ENCODE measurements at regions not wholly inside any gene's neighbourhood (a gene's known extent, or its start where the extent isn't known, plus 50 kb on each side); places are given as distances from the start of the nearest gene placed in this dataset.

DNA sequence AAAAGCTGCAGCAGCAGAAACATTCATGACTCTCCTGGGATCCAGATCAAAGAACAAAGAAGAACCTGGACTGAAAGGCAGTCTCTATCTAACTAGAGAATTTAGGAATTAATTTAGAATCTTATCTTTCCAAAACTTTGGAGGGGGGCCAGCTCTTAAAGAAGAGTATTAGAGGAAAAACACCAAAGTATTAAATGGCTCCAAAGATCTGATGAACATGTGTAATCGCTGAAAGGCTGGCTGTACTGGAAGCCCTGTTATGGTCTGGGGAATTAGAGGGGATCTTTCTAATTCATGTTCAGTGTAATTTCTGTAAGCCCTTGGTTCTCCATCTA is 316.8 kb downstream of the CWC27 start:
- Mint-ChIP-seq H3K9me3 (ENCODE audit: insufficient read depth) (peaks cover under 1% of the 10 kb centered on the region), H3K4me1 (no peaks in the 10 kb centered on the region), H3K4me3 (no peak overlapping the region), H3K27me3 (no peaks in the 10 kb centered on the region), H3K27ac (no peak overlapping the region)
- Histone ChIP-seq H3K4me1 (ENCODE audit: control insufficient read depth in 2 of 2, insufficient read depth in 2 of 2, low read length in 2 of 2) (no peaks in the 10 kb centered on the region), H2AFZ (ENCODE audit: insufficient read depth, low read depth, low read length, poor library complexity, severe bottlenecking) (no peak overlapping the region), H3K4me2 (replicated peaks; ENCODE audit: low read depth, low read length, poor library complexity, severe bottlenecking) (no peak overlapping the region), H3K9me3 (ENCODE audit: control extremely low read depth in 1 of 3, control insufficient read depth in 2 of 3, insufficient read depth in 1 of 3, low read length in 2 of 3) (no peaks in the 10 kb centered on the region), H3K27me3 (replicated peaks in 1 of 4; ENCODE audit: control extremely low read depth in 1 of 4, control insufficient read depth in 3 of 4, insufficient read depth in 4 of 4, low read length in 3 of 4) (no peaks in the 10 kb centered on the region), H3K9ac (ENCODE audit: low read length) (no peak overlapping the region), H3K4me3 (ENCODE audit: control extremely low read depth in 1 of 5, extremely low read depth in 1 of 5, insufficient read depth in 1 of 5, low read depth in 2 of 5, low read length in 4 of 5) (no peak overlapping the region), H4K20me1 (ENCODE audit: control insufficient read depth, insufficient read depth, low read length, poor library complexity, severe bottlenecking) (no peaks in the 10 kb centered on the region), H3K79me2 (ENCODE audit: control insufficient read depth, insufficient read depth, low read length) (no peaks in the 10 kb centered on the region), H3K27ac (ENCODE audit: low read length in 2 of 2) (no peak overlapping the region), H3K36me3 (replicated peaks in 1 of 2; ENCODE audit: control extremely low read depth in 1 of 2, control insufficient read depth in 1 of 2, extremely low read depth in 1 of 2, insufficient read depth in 2 of 2, low read length in 1 of 2) (no peaks in the 10 kb centered on the region)
- ChIA-PET CTCF (no interaction called here), POLR2A (no interaction called here)
- WGBS (ENCODE audit: insufficient coverage), result no CpG with 5 or more reads among the region's 1 CpG
- ATAC-seq (ENCODE audit: low read depth) (no peak), DNase-seq (no peak)
- intact Hi-C loops (cut with micrococcal nuclease), result no loop called here
- no peak for TF ChIP-seq EZH2 (IDR thresholded peaks at IDR 0.05; ENCODE audit: borderline replicate concordance, insufficient read depth, low read depth, low read length, poor library complexity, severe bottlenecking)
- TF ChIP-seq, protein P1, sequence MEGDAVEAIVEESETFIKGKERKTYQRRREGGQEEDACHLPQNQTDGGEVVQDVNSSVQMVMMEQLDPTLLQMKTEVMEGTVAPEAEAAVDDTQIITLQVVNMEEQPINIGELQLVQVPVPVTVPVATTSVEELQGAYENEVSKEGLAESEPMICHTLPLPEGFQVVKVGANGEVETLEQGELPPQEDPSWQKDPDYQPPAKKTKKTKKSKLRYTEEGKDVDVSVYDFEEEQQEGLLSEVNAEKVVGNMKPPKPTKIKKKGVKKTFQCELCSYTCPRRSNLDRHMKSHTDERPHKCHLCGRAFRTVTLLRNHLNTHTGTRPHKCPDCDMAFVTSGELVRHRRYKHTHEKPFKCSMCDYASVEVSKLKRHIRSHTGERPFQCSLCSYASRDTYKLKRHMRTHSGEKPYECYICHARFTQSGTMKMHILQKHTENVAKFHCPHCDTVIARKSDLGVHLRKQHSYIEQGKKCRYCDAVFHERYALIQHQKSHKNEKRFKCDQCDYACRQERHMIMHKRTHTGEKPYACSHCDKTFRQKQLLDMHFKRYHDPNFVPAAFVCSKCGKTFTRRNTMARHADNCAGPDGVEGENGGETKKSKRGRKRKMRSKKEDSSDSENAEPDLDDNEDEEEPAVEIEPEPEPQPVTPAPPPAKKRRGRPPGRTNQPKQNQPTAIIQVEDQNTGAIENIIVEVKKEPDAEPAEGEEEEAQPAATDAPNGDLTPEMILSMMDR (IDR thresholded peaks at IDR 0.05), result no peak

DNA sequence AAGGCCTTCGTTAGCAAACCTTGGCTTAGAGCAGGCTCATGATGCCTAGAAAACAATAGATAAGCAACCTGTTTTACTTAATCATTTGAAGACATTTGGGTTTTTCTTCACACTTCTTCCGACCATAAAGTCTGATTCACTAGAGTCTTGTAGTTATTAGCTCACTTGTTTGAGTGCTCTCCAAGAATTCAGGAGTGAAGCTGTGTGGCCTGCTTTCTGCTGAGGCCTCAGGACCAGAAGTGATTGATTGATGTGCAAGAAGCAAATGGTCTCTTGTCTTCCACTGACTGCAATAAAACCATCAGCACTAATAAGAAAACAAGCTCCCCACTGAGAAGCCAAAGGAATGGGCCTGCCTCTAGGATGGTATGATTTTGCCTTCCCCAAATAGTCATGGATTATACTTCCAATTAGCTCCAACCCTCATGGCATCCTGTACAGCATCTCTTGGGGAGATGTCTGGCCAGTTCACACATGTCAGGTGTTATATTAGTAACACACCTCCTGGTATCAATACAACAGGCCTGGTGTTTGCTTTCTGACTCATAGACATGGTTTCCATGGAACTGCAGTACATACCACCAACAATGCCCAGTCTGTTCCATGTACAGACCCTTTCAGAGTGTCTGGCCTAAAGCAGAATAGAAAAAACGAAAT is 317.6 kb downstream of the CWC27 start:
- no peaks in the 10 kb centered on the region for H3K27me3 Mint-ChIP-seq
- H3K4me3 ChIP-seq (ENCODE audit: control extremely low read depth in 1 of 5, extremely low read depth in 1 of 5, insufficient read depth in 1 of 5, low read depth in 2 of 5, low read length in 4 of 5), result no peak overlapping the region
- no peaks in the 10 kb centered on the region for H3K36me3 ChIP-seq (replicated peaks in 1 of 2; ENCODE audit: control extremely low read depth in 1 of 2, control insufficient read depth in 1 of 2, extremely low read depth in 1 of 2, insufficient read depth in 2 of 2, low read length in 1 of 2)
- H3K4me1 Mint-ChIP-seq, result no peaks in the 10 kb centered on the region
- no peak overlapping the region for H3K27ac Mint-ChIP-seq
- no peaks in the 10 kb centered on the region for H4K20me1 ChIP-seq (ENCODE audit: control insufficient read depth, insufficient read depth, low read length, poor library complexity, severe bottlenecking)
- peaks cover 0 to 4% (median 0%) of the 10 kb centered on the region in 3 donors for H3K9me3 ChIP-seq (ENCODE audit: control extremely low read depth in 1 of 3, control insufficient read depth in 2 of 3, insufficient read depth in 1 of 3, low read length in 2 of 3)
- H3K4me3 Mint-ChIP-seq, result no peak overlapping the region
- CTCF ChIA-PET, result no interaction called here
- no peak overlapping the region for H2AFZ ChIP-seq (ENCODE audit: insufficient read depth, low read depth, low read length, poor library complexity, severe bottlenecking)
- H3K27me3 ChIP-seq (replicated peaks in 1 of 4; ENCODE audit: control extremely low read depth in 1 of 4, control insufficient read depth in 3 of 4, insufficient read depth in 4 of 4, low read length in 3 of 4), result no peaks in the 10 kb centered on the region
- H3K4me1 ChIP-seq (ENCODE audit: control insufficient read depth in 2 of 2, insufficient read depth in 2 of 2, low read length in 2 of 2), result no peaks in the 10 kb centered on the region
- TF ChIP-seq, protein P1 (IDR thresholded peaks at IDR 0.05), result no peak
- TF ChIP-seq EZH2 (IDR thresholded peaks at IDR 0.05; ENCODE audit: borderline replicate concordance, insufficient read depth, low read depth, low read length, poor library complexity, severe bottlenecking), result no peak
- H3K9me3 Mint-ChIP-seq (ENCODE audit: insufficient read depth), result peaks cover 3% of the 10 kb centered on the region
- ATAC-seq (ENCODE audit: low read depth) (no peak), DNase-seq (no peak)
- intact Hi-C loops (cut with micrococcal nuclease), result no loop called here
- H3K9ac ChIP-seq (ENCODE audit: low read length), result no peak overlapping the region
- WGBS (ENCODE audit: insufficient coverage), result 80% methylated on average over 1 of the region's 3 CpGs
- H3K79me2 ChIP-seq (ENCODE audit: control insufficient read depth, insufficient read depth, low read length), result no peaks in the 10 kb centered on the region
- POLR2A ChIA-PET, result no interaction called here
- no peak overlapping the region for H3K27ac ChIP-seq (ENCODE audit: low read length in 2 of 2)
- no peak overlapping the region for H3K4me2 ChIP-seq (replicated peaks; ENCODE audit: low read depth, low read length, poor library complexity, severe bottlenecking)
